Sigmoid colon (tissue), 4 donors: ENCODE measurements at regions not wholly inside any gene's neighbourhood (a gene's known extent, or its start where the extent isn't known, plus 50 kb on each side); places are given as distances from the start of the nearest gene placed in this dataset.

Experiments
- EP300 ChIP-seq, 4 donors: sonication (generic); formaldehyde crosslinking; IDR thresholded peaks; one replicate each; pipeline ENCODE4 v1.6.1; 2017; ENCODE audit warnings: antibody characterized with exemption in 4 of 4
- POLR2A ChIP-seq, 2 donors: fragments of 450-650 bp; IDR thresholded peaks; one replicate each; pipeline ENCODE4 v1.6.1; 2016; ENCODE audit warnings: antibody characterized with exemption in 2 of 2, mild to moderate bottlenecking in 2 of 2, moderate library complexity in 2 of 2
- TF ChIP-seq, protein P1 (sequence below), 4 experiments: fragments of 450-650 bp in 3 of 4; fragments of 200-600 bp in 1 of 4; IDR thresholded peaks; one replicate each; pipeline ENCODE4 v1.5.1; 2016 to 2019; ENCODE audit warnings: antibody characterized with exemption in 4 of 4, mild to moderate bottlenecking in 3 of 4, moderate library complexity in 2 of 4

DNA sequence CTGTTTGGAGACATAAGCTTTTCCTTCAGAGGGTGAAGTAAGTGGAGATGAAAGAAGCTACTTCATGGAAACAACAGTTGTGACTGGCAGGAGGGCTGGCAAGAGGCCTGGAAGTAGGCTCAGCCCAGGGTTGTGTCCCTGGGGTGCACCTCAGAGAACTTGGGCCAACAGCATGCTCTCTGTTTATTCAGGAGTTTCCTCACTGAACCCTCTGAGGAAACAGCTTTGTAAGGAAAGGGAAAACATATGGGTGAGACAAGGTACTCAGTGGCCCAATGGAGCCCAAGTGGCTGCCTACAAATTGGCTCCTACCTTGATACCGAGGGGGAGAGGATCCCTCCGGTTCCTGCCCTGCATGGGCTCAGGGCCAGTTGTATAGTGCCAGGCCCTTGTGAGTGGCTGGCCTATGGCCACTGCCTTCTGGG is 115.5 kb upstream of the ITGA6 start:
- TF ChIP-seq POLR2A (IDR thresholded peaks at IDR 0.05) (no peak), EP300 (IDR thresholded peaks at IDR 0.05) (no peak)
- TF ChIP-seq, protein P1, sequence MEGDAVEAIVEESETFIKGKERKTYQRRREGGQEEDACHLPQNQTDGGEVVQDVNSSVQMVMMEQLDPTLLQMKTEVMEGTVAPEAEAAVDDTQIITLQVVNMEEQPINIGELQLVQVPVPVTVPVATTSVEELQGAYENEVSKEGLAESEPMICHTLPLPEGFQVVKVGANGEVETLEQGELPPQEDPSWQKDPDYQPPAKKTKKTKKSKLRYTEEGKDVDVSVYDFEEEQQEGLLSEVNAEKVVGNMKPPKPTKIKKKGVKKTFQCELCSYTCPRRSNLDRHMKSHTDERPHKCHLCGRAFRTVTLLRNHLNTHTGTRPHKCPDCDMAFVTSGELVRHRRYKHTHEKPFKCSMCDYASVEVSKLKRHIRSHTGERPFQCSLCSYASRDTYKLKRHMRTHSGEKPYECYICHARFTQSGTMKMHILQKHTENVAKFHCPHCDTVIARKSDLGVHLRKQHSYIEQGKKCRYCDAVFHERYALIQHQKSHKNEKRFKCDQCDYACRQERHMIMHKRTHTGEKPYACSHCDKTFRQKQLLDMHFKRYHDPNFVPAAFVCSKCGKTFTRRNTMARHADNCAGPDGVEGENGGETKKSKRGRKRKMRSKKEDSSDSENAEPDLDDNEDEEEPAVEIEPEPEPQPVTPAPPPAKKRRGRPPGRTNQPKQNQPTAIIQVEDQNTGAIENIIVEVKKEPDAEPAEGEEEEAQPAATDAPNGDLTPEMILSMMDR (IDR thresholded peaks at IDR 0.05) = no peak
